Lower leg skin (tissue), 4 donors: ENCODE measurements at regions not wholly inside any gene's neighbourhood (a gene's known extent, or its start where the extent isn't known, plus 50 kb on each side); places are given as distances from the start of the nearest gene placed in this dataset.
"Not testable (repeated sequence)": the region's sequence is repeated elsewhere in the genome, so short reads cannot be mapped to it uniquely, and the experiment has no call there.

Experiments
- DNase-seq, 2 donors: peaks; one replicate each; pipeline ENCODE4 v3.0.0-alpha.2; 2019; ENCODE audit warnings: low spot score in 2 of 2
- H3K4me3 ChIP-seq: fragments of 200-600 bp; sonication (generic); 2 replicates; pipeline ENCODE4 v1.5.1; 2017; ENCODE audit warnings: mild to moderate bottlenecking, low read depth; ENCODE audit not compliant: poor library complexity, severe bottlenecking
- POLR2A ChIP-seq, 2 donors: fragments of 450-650 bp; IDR thresholded peaks; one replicate each; pipeline ENCODE4 v1.6.1; 2016 to 2017; ENCODE audit warnings: antibody characterized with exemption in 2 of 2, mild to moderate bottlenecking in 1 of 2, moderate library complexity in 1 of 2
- WGBS, 2 donors: methylation state at CpG; one replicate each; pipeline ENCODE4 v1.1.5; 2018; 5-methylcytosine and 5-hydroxymethylcytosine counted together
- intact Hi-C: fragments of 100-400 bp; cut with DNase I; formaldehyde crosslinking; loops from one replicate; pipeline ENCODE4 v1.15.0; 2023; ENCODE audit warnings: low total_unique reads
- TF ChIP-seq, protein P1 (sequence below), 3 donors: fragments of 450-650 bp; IDR thresholded peaks; one replicate each; pipeline ENCODE4 v1.5.1; 2016; ENCODE audit warnings: antibody characterized with exemption in 3 of 3, mild to moderate bottlenecking in 3 of 3, moderate library complexity in 2 of 3

GRCh38 chr11:42819126-42819525 is 492.7 kb upstream of the API5 start:
- no peak for DNase-seq
- 93 to 96% methylated on average over 3 of the region's 3 CpGs for WGBS, 2 donors
- intact Hi-C loops = no loop called here
- H3K4me3 ChIP-seq = no peak overlapping the region
- TF ChIP-seq, protein P1, sequence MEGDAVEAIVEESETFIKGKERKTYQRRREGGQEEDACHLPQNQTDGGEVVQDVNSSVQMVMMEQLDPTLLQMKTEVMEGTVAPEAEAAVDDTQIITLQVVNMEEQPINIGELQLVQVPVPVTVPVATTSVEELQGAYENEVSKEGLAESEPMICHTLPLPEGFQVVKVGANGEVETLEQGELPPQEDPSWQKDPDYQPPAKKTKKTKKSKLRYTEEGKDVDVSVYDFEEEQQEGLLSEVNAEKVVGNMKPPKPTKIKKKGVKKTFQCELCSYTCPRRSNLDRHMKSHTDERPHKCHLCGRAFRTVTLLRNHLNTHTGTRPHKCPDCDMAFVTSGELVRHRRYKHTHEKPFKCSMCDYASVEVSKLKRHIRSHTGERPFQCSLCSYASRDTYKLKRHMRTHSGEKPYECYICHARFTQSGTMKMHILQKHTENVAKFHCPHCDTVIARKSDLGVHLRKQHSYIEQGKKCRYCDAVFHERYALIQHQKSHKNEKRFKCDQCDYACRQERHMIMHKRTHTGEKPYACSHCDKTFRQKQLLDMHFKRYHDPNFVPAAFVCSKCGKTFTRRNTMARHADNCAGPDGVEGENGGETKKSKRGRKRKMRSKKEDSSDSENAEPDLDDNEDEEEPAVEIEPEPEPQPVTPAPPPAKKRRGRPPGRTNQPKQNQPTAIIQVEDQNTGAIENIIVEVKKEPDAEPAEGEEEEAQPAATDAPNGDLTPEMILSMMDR (IDR thresholded peaks at IDR 0.05) = no peak
- no peak for TF ChIP-seq POLR2A (IDR thresholded peaks at IDR 0.05)

DNA sequence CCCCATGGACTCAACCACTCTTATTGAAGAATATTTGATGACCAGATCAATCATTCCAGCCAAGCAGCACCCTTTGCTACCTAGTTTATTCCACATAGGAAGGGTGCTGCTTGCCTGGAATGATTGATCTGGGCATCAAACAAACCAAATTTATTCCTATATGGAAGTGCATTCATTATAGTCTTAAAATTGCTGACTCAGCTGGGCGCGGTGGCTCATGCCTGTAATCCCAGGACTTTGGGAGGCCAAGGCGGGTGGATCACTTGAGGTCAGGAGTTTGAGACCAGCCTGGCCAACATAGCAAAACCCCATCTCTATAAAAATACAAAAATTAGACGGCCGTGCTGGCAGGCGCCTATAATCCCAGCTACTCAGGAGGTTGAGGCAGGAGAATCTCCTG is 489.6 kb upstream of the API5 start:
- WGBS, 2 donors = 93 to 94% methylated on average over 6 of the region's 6 CpGs
- intact Hi-C loops, H3K4me3 ChIP-seq, DNase-seq: not testable (repeated sequence)

GRCh38 chr11:42823546-42823945 is 488.2 kb upstream of the API5 start:
- intact Hi-C loops = no loop called here
- H3K4me3 ChIP-seq = no peak overlapping the region
- WGBS, 2 donors = 75 to 100% methylated on average over 1 of the region's 1 CpG
- no peak for TF ChIP-seq POLR2A (IDR thresholded peaks at IDR 0.05)
- TF ChIP-seq, protein P1 (IDR thresholded peaks at IDR 0.05) = no peak
- DNase-seq = no peak

- 87 to 93% methylated on average over 4 of the region's 4 CpGs for WGBS, 2 donors
- no peak for TF ChIP-seq POLR2A (IDR thresholded peaks at IDR 0.05)
- TF ChIP-seq, protein P1 (IDR thresholded peaks at IDR 0.05) = no peak
- intact Hi-C loops = no loop called here
- DNase-seq = no peak
- H3K4me3 ChIP-seq = no peak overlapping the region
These were observed 487.7 kb upstream of the API5 start for GRCh38 chr11:42824067-42824466.

DNA sequence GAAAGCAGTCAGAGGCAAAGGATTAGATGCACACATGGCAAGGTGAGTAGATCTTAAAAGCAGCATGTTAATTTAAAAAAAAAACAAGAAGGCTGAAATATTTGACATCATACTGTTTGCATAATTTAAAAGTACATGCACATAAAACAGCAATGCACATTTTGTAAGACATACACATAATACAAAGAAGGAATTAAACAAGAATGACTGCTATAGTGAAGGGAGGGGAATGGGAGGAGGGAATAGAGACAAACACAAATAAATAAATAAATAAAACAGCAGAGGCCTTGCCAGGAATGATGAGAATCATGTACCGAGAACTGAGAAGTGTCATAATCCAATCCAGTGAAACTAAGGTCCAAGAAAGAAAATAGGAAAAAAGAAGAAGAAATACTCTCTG is 486.2 kb upstream of the API5 start:
- 71 to 81% methylated on average over 1 of the region's 1 CpG for WGBS, 2 donors
- H3K4me3 ChIP-seq = no peak overlapping the region
- TF ChIP-seq, protein P1 (IDR thresholded peaks at IDR 0.05) = no peak
- TF ChIP-seq POLR2A (IDR thresholded peaks at IDR 0.05) = no peak
- intact Hi-C loops = no loop called here
- no peak for DNase-seq

DNA sequence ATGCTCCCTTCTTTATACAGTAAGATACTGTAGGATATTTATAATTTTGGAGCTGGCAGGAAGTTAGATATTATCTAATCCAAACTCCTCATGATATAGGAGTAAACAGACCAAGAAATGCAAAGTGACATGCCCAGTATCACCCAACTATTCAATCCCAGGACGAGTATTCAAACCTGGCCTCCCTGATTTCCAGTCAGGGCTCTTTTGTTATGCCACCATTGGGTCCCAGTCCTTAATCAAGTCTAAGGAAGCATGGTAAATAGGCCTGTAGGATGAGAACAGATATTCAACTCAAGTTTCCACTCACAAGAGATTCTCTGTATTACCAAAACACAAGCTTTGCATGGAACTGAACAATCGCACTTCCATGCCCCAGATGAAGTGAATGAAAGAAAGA is 484.0 kb upstream of the API5 start:
- 68 to 76% methylated on average over 2 of the region's 2 CpGs for WGBS, 2 donors
- H3K4me3 ChIP-seq = no peak overlapping the region
- intact Hi-C loops = no loop called here
- TF ChIP-seq, protein P1 (IDR thresholded peaks at IDR 0.05) = no peak
- no peak for TF ChIP-seq POLR2A (IDR thresholded peaks at IDR 0.05)
- DNase-seq = no peak
